C4-2B (cell line): ENCODE measurements at regions not wholly inside any gene's neighbourhood (a gene's known extent, or its start where the extent isn't known, plus 50 kb on each side); places are given as distances from the start of the nearest gene placed in this dataset.

Source experiments
- H3K27ac ChIP-seq: fragments of 450-650 bp; 2 replicates; pipeline ENCODE4 v1.5.1; 2017
- CTCF ChIP-seq: fragments of 450-650 bp; conservative IDR thresholded peaks from 2 replicates; pipeline ENCODE4 v1.5.1; 2017; ENCODE audit warnings: mild to moderate bottlenecking
- ZFX ChIP-seq: fragments of 450-650 bp; IDR thresholded peaks from 2 replicates; pipeline ENCODE4 v1.6.1; 2017

GRCh38 chr10:64973391-64973790, 1452.2 kb downstream of the REEP3 start:
- TF ChIP-seq ZFX (no peak), CTCF (no peak)
- no peak overlapping the region for H3K27ac ChIP-seq

- no peak for TF ChIP-seq CTCF
- no peak overlapping the region for H3K27ac ChIP-seq
Measured at GRCh38 chr10:64976150-64976549, 1454.9 kb downstream of the REEP3 start.

DNA sequence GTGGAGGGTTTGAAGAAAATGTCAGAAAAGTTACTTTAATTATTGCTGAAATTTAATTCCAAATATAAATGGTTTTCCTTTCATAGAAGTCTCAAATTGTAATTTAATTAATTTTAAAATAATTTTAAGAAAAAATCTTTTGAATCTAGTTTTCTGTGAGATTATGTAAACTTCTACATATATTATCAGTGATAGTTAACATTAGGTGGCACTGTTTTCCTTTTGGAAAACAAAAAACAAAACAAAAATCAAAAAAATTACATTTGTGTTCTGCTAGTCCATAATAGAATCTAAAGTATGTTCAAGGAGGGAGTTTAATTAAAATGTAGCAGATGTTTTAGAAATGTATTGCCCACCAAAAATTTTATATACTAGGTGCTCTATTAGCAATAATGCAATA, 1456.7 kb downstream of the REEP3 start:
- H3K27ac ChIP-seq = no peak overlapping the region
- no peak for TF ChIP-seq ZFX
- peak; percentile 54 for TF ChIP-seq CTCF

DNA sequence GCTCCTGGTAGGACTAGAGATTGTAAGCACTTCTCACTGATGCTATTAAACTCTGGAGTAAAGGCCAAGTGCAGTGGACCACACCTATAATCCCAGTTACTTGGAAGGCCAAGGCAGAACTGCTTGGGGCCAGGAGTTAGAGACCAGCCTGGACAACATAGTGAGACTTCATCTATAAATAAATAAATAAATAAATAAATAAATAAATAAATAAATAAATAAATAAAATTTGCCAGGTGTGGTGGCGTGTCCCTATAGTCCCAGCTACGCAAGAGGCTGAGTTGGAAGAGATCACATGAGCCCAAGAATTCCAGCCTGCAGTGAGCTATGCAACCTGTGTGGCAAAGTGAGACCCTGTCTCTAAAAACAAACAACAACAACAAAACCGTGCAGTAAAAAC, 1475.7 kb downstream of the REEP3 start:
- TF ChIP-seq ZFX = no peak
- TF ChIP-seq CTCF = no peak
- no peak overlapping the region for H3K27ac ChIP-seq

DNA sequence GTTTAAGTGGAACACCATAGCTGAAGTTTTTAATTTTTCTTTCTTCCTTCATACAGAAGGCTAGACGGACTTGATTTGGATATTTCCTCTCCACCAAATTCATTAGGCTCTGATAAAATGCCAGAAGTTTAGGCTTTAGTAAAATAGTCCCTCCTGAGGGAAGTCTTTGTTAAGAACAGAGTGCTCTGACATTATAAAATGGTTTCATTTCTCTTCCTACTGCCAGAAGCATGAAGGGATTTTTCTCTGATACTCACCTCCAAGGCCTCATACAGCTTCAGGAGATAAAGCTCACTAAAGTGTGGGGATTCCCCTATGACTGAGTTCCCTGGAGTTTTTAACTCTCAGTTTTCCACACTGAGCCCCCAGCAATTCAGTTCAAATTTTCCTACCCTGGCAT, 1489.6 kb downstream of the REEP3 start:
- no peak for TF ChIP-seq ZFX
- no peak for TF ChIP-seq CTCF
- H3K27ac ChIP-seq = no peak overlapping the region

- no peak for TF ChIP-seq ZFX
- no peak overlapping the region for H3K27ac ChIP-seq
Measured at GRCh38 chr10:65017523-65017922, 1496.3 kb downstream of the REEP3 start.

GRCh38 chr10:65024886-65025285, 1503.7 kb downstream of the REEP3 start:
- TF ChIP-seq CTCF (no peak), ZFX (no peak)

GRCh38 chr10:65030263-65030662, 1509.1 kb downstream of the REEP3 start:
- TF ChIP-seq CTCF (no peak), ZFX (no peak)
- H3K27ac ChIP-seq = no peak overlapping the region

More at GRCh38 chr10:65024886-65025285, 1503.7 kb downstream of the REEP3 start:
- no peak overlapping the region for H3K27ac ChIP-seq
